Breast epithelium (tissue), 3 donors: ENCODE measurements at regions not wholly inside any gene's neighbourhood (a gene's known extent, or its start where the extent isn't known, plus 50 kb on each side); places are given as distances from the start of the nearest gene placed in this dataset.

Experiments used
- CTCF ChIP-seq, 3 donors: fragments of 450-650 bp; IDR thresholded peaks; one replicate each; pipeline ENCODE4 v1.5.1; 2016 to 2017; ENCODE audit warnings: antibody characterized with exemption in 3 of 3, mild to moderate bottlenecking in 3 of 3, moderate library complexity in 3 of 3
- POLR2A ChIP-seq: fragments of 450-650 bp; IDR thresholded peaks from one replicate; pipeline ENCODE4 v1.6.1; 2016; ENCODE audit warnings: antibody characterized with exemption, mild to moderate bottlenecking, moderate library complexity

- TF ChIP-seq CTCF (IDR thresholded peaks at IDR 0.05) (no peak), POLR2A (no peak)
These were observed 320.4 kb upstream of the RASGRP1 start for GRCh38 chr15:38885001-38885400.
